ENCODE measurements at regions not wholly inside any gene's neighbourhood (a gene's known extent, or its start where the extent isn't known, plus 50 kb on each side); places are given as distances from the start of the nearest gene placed in this dataset.

GRCh38 chr4:185991770-185992169, 77.2 kb upstream of the TLR3 start:
- DNase-seq (ENCODE audit: low read depth), result no peak

- no peak for DNase-seq (ENCODE audit: low read depth)
Measured at GRCh38 chr4:185992585-185992984, 76.4 kb upstream of the TLR3 start.

GRCh38 chr4:185993328-185993973, 75.5 kb upstream of the TLR3 start:
- no peak for DNase-seq (ENCODE audit: low read depth)

GRCh38 chr4:185994750-185995149, 74.2 kb upstream of the TLR3 start:
- no peak for DNase-seq (ENCODE audit: low read depth)

GRCh38 chr4:185995665-185996064, 73.3 kb upstream of the TLR3 start:
- DNase-seq (ENCODE audit: low read depth), result no peak

- DNase-seq (ENCODE audit: low read depth), result no peak
Measured at GRCh38 chr4:185997296-185997695, 71.7 kb upstream of the TLR3 start.

- DNase-seq (ENCODE audit: low read depth), result no peak
Measured at GRCh38 chr4:185998791-185999190, 70.2 kb upstream of the TLR3 start.

GRCh38 chr4:185999207-185999606, 69.7 kb upstream of the TLR3 start:
- DNase-seq (ENCODE audit: low read depth), result no peak

GRCh38 chr4:186002853-186003252, 66.1 kb upstream of the TLR3 start:
- DNase-seq (ENCODE audit: low read depth), result no peak

- no peak for DNase-seq (ENCODE audit: low read depth)
Measured at GRCh38 chr4:186003746-186004145, 65.2 kb upstream of the TLR3 start.

- no peak for DNase-seq (ENCODE audit: low read depth)
Measured at GRCh38 chr4:186008057-186008456, 60.9 kb upstream of the TLR3 start.

- DNase-seq (ENCODE audit: low read depth), result no peak
Measured at GRCh38 chr4:186009976-186010375, 59.0 kb upstream of the TLR3 start.

GRCh38 chr4:186010821-186011220, 58.1 kb upstream of the TLR3 start:
- DNase-seq (ENCODE audit: low read depth), result no peak

- DNase-seq (ENCODE audit: low read depth), result no peak
Measured at GRCh38 chr4:186012071-186012470, 56.9 kb upstream of the TLR3 start.

GRCh38 chr4:186013419-186014186, 55.4 kb upstream of the TLR3 start:
- no peak for DNase-seq (ENCODE audit: low read depth)

GRCh38 chr4:186015212-186015817, 53.6 kb upstream of the TLR3 start:
- DNase-seq (ENCODE audit: low read depth), result no peak

- no peak for DNase-seq (ENCODE audit: low read depth)
Measured at GRCh38 chr4:186016796-186017195, 52.2 kb upstream of the TLR3 start.

GRCh38 chr4:186017801-186018200, 51.2 kb upstream of the TLR3 start:
- DNase-seq (ENCODE audit: low read depth), result no peak

- no peak for DNase-seq (ENCODE audit: low read depth)
Measured at GRCh38 chr4:186018261-186018660, 50.7 kb upstream of the TLR3 start.

GRCh38 chr4:186018784-186019183, 50.2 kb upstream of the TLR3 start:
- no peak for DNase-seq (ENCODE audit: low read depth)

All from HS-5 (cell line).